Natural killer cell (primary cell): ENCODE measurements at regions not wholly inside any gene's neighbourhood (a gene's known extent, or its start where the extent isn't known, plus 50 kb on each side); places are given as distances from the start of the nearest gene placed in this dataset.
A peak's percentile ranks its signal among the peaks of the same experiment; 100 is the strongest.

Source experiments
- ATAC-seq, 3 donors: fragments of 150-1000 bp in 2 of 3; fragments of 200-7000 bp in 1 of 3; cut with Tn5 transposase; 1 replicate in 1 of 3; 2 replicates in 2 of 3; pipeline ENCODE4 v1.10.0; 2021; ENCODE audit warnings: mild to moderate bottlenecking in 2 of 3, moderate library complexity in 2 of 3
- DNase-seq, 2 donors: peaks; one replicate each; pipeline versions ENCODE4 v3.0.0 to v3.0.0-alpha.2; 2013 to 2021; ENCODE audit warnings: mixed read lengths in 1 of 2
- H3K27ac ChIP-seq: one replicate; pipeline ENCODE4 v1.5.1; 2013; ENCODE audit warnings: mild to moderate bottlenecking, low read length
- H3K27me3 ChIP-seq: one replicate; pipeline ENCODE4 v1.6.1; 2013; ENCODE audit warnings: low read length; ENCODE audit not compliant: control insufficient read depth, insufficient read depth
- H3K36me3 ChIP-seq: one replicate; pipeline ENCODE4 v1.6.1; 2013; ENCODE audit warnings: low read length; ENCODE audit not compliant: control insufficient read depth, insufficient read depth
- H3K4me1 ChIP-seq: one replicate; pipeline ENCODE4 v1.6.1; 2013; ENCODE audit warnings: low read length; ENCODE audit not compliant: control insufficient read depth, insufficient read depth
- H3K4me3 ChIP-seq: one replicate; pipeline ENCODE4 v1.5.1; 2013; ENCODE audit warnings: low read length
- H3K9me3 ChIP-seq: one replicate; pipeline ENCODE4 v1.6.1; 2013; ENCODE audit warnings: low read length; ENCODE audit not compliant: control insufficient read depth, insufficient read depth
- H3K27ac Mint-ChIP-seq, 2 donors: one replicate each; pipeline ENCODE4 v1.8.0; 2022; ENCODE audit warnings: mild to moderate bottlenecking in 2 of 2, mixed read lengths in 2 of 2, moderate library complexity in 1 of 2
- H3K27me3 Mint-ChIP-seq, 2 donors: one replicate each; pipeline ENCODE4 v1.8.0; 2022; ENCODE audit warnings: low read depth in 2 of 2, mixed read lengths in 2 of 2
- H3K36me3 Mint-ChIP-seq: one replicate; pipeline ENCODE4 v1.8.0; 2022; ENCODE audit warnings: mixed read lengths
- H3K4me1 Mint-ChIP-seq, 2 donors: one replicate each; pipeline ENCODE4 v1.8.0; 2022; ENCODE audit warnings: mixed read lengths in 2 of 2
- H3K4me3 Mint-ChIP-seq: one replicate; pipeline ENCODE4 v1.8.0; 2022; ENCODE audit warnings: mild to moderate bottlenecking, moderate library complexity, mixed read lengths
- H3K9me3 Mint-ChIP-seq, 2 donors: one replicate each; pipeline ENCODE4 v1.8.0; 2022; ENCODE audit warnings: mixed read lengths in 2 of 2
- CTCF ChIP-seq: fragments of 200-600 bp; IDR thresholded peaks from one replicate; pipeline ENCODE4 v1.8.0; 2022; ENCODE audit warnings: antibody characterized with exemption
- WGBS: methylation state at CpG from one replicate; pipeline ENCODE4 v1.1.7; 2013; ENCODE audit warnings: missing lambda C conversion rate; ENCODE audit not compliant: insufficient coverage; 5-methylcytosine and 5-hydroxymethylcytosine counted together
- intact Hi-C: fragments of 100-400 bp; cut with micrococcal nuclease; formaldehyde crosslinking; loops from one replicate; pipeline ENCODE4 v1.14.2; 2022

GRCh38 chr5:175328176-175328575 is 115.8 kb downstream of the DRD1 start:
- 70% methylated on average over 4 of the region's 4 CpGs for WGBS
- Mint-ChIP-seq H3K4me1 (no peaks in the 10 kb centered on the region), H3K27ac (no peak overlapping the region), H3K4me3 (no peak overlapping the region), H3K36me3 (no peaks in the 10 kb centered on the region), H3K9me3 (peaks cover 0 to 3% of the 10 kb centered on the region in 2 donors), H3K27me3 (no peaks in the 10 kb centered on the region)
- no peak for TF ChIP-seq CTCF
- no peaks in the 10 kb centered on the region for H3K36me3 ChIP-seq
- no peak overlapping the region for H3K4me3 ChIP-seq
- intact Hi-C loops = no loop called here
- H3K9me3 ChIP-seq = no peaks in the 10 kb centered on the region
- DNase-seq = no peak
- no peak for ATAC-seq
- H3K27ac ChIP-seq = no peak overlapping the region
- no peaks in the 10 kb centered on the region for H3K27me3 ChIP-seq
- H3K4me1 ChIP-seq = no peaks in the 10 kb centered on the region

- Histone ChIP-seq H3K4me1 (no peaks in the 10 kb centered on the region), H3K27me3 (no peaks in the 10 kb centered on the region), H3K9me3 (no peaks in the 10 kb centered on the region), H3K36me3 (no peaks in the 10 kb centered on the region), H3K27ac (no peak overlapping the region), H3K4me3 (no peak overlapping the region)
- Mint-ChIP-seq H3K36me3 (no peaks in the 10 kb centered on the region), H3K27ac (no peak overlapping the region), H3K4me1 (no peaks in the 10 kb centered on the region), H3K4me3 (no peak overlapping the region), H3K9me3 (peaks cover 0 to 4% of the 10 kb centered on the region in 2 donors), H3K27me3 (no peaks in the 10 kb centered on the region)
- intact Hi-C loops = no loop called here
- no peak for ATAC-seq
- DNase-seq = no peak
- no peak for TF ChIP-seq CTCF
Observed at GRCh38 chr5:175325681-175326080, 118.3 kb downstream of the DRD1 start.

- ATAC-seq (no peak), DNase-seq (peak in 1 of 2 donors; percentile 49)
- Histone ChIP-seq H3K36me3 (no peaks in the 10 kb centered on the region), H3K4me1 (no peaks in the 10 kb centered on the region), H3K27ac (no peak overlapping the region), H3K9me3 (no peaks in the 10 kb centered on the region), H3K27me3 (no peaks in the 10 kb centered on the region), H3K4me3 (no peak overlapping the region)
- no peaks in the 10 kb centered on the region for H3K36me3 Mint-ChIP-seq
- no peaks in the 10 kb centered on the region for H3K4me1 Mint-ChIP-seq
- peaks cover 0 to 4% of the 10 kb centered on the region in 2 donors for H3K9me3 Mint-ChIP-seq
- H3K4me3 Mint-ChIP-seq = no peak overlapping the region
- TF ChIP-seq CTCF = no peak
- H3K27me3 Mint-ChIP-seq = no peaks in the 10 kb centered on the region
- H3K27ac Mint-ChIP-seq = no peak overlapping the region
- intact Hi-C loops = no loop called here
- WGBS = 43% methylated on average over 3 of the region's 3 CpGs
Observed at GRCh38 chr5:175321927-175322532, 122.0 kb downstream of the DRD1 start.

- Mint-ChIP-seq H3K27ac (no peak overlapping the region), H3K9me3 (peaks cover 0 to 6% of the 10 kb centered on the region in 2 donors), H3K4me1 (no peaks in the 10 kb centered on the region), H3K27me3 (no peaks in the 10 kb centered on the region), H3K36me3 (no peaks in the 10 kb centered on the region), H3K4me3 (no peak overlapping the region)
- Histone ChIP-seq H3K27me3 (no peaks in the 10 kb centered on the region), H3K36me3 (no peaks in the 10 kb centered on the region), H3K4me3 (no peak overlapping the region), H3K27ac (no peak overlapping the region), H3K9me3 (no peaks in the 10 kb centered on the region), H3K4me1 (no peaks in the 10 kb centered on the region)
- no peak for ATAC-seq
- DNase-seq = no peak
- 40% methylated on average over 1 of the region's 2 CpGs for WGBS
- TF ChIP-seq CTCF = no peak
- intact Hi-C loops = no loop called here
Observed at GRCh38 chr5:175319199-175319598, 124.8 kb downstream of the DRD1 start.
